Activated CD8-positive, alpha-beta T cell treated with anti-CD3 and anti-CD28 coated beads for 36 hours (primary cell): ENCODE measurements at regions not wholly inside any gene's neighbourhood (a gene's known extent, or its start where the extent isn't known, plus 50 kb on each side); places are given as distances from the start of the nearest gene placed in this dataset.

Experiments
- ATAC-seq: fragments of 200-7000 bp; cut with Tn5 transposase; one replicate; pipeline ENCODE4 v1.10.0; 2021; ENCODE audit warnings: mild to moderate bottlenecking, moderate library complexity
- CTCF ChIA-PET: fragments of 350-600 bp; sonication (Branson Sonifier 250); formaldehyde crosslinking; loops from one replicate; lab custom pipeline; 2021; ENCODE audit warnings: antibody characterized with exemption; lab: Charles Lee
- POLR2A ChIA-PET: fragments of 350-600 bp; sonication (Branson Sonifier 250); formaldehyde crosslinking; loops from one replicate; lab custom pipeline; 2021; ENCODE audit warnings: antibody characterized with exemption; lab: Charles Lee
- DNase-seq: peaks from one replicate; pipeline ENCODE4 v3.0.0-alpha.2; 2020
- H3K27ac Mint-ChIP-seq: one replicate; pipeline ENCODE4 v1.8.0; 2021; ENCODE audit warnings: mild to moderate bottlenecking, mixed read lengths
- H3K27me3 Mint-ChIP-seq: one replicate; pipeline ENCODE4 v1.8.0; 2021; ENCODE audit warnings: mixed read lengths
- H3K36me3 Mint-ChIP-seq: one replicate; pipeline ENCODE4 v1.8.0; 2021; ENCODE audit warnings: low read depth, mixed read lengths
- H3K4me1 Mint-ChIP-seq: one replicate; pipeline ENCODE4 v1.8.0; 2021; ENCODE audit warnings: low read depth, mixed read lengths
- H3K4me3 Mint-ChIP-seq: one replicate; pipeline ENCODE4 v1.8.0; 2021; ENCODE audit warnings: mild to moderate bottlenecking, moderate library complexity, mixed read lengths
- H3K9me3 Mint-ChIP-seq: one replicate; pipeline ENCODE4 v1.8.0; 2021; ENCODE audit warnings: mixed read lengths
- intact Hi-C: fragments of 100-400 bp; cut with micrococcal nuclease; formaldehyde crosslinking; loops from one replicate; pipeline ENCODE4 v1.10.0; 2022
- TF ChIP-seq, protein P1 (sequence below): fragments of 200-600 bp; IDR thresholded peaks from one replicate; pipeline ENCODE4 v1.8.0; 2022; ENCODE audit warnings: antibody characterized with exemption, mild to moderate bottlenecking

DNA sequence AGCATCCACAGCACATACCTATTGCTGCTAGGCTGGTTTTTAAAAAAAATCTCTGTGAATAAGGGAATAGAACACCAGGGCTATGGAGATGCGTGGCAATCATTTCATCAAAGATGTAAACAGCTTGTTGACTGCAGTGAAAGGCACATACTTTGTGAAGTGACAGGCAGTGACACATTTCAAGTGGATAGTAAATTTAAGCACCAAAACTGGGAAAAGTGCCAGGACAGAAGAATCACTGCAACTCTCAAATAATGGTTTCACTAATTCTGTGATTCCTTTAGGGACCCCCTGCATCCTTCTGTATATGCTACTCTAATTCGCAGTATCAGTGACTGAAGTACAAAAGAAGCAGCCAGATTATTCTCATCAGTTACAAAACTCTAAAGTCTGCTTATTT, 145.2 kb upstream of the KLF14 start:
- ChIA-PET CTCF (no interaction called here), POLR2A (interaction anchor here (0.6 kb wide), 1 partner anchor 14 kb away, joined by 3 read pairs; no protein-coding TSS in a partner anchor)
- TF ChIP-seq, protein P1, sequence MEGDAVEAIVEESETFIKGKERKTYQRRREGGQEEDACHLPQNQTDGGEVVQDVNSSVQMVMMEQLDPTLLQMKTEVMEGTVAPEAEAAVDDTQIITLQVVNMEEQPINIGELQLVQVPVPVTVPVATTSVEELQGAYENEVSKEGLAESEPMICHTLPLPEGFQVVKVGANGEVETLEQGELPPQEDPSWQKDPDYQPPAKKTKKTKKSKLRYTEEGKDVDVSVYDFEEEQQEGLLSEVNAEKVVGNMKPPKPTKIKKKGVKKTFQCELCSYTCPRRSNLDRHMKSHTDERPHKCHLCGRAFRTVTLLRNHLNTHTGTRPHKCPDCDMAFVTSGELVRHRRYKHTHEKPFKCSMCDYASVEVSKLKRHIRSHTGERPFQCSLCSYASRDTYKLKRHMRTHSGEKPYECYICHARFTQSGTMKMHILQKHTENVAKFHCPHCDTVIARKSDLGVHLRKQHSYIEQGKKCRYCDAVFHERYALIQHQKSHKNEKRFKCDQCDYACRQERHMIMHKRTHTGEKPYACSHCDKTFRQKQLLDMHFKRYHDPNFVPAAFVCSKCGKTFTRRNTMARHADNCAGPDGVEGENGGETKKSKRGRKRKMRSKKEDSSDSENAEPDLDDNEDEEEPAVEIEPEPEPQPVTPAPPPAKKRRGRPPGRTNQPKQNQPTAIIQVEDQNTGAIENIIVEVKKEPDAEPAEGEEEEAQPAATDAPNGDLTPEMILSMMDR = no peak
- H3K36me3 Mint-ChIP-seq = peaks cover 83% of the 10 kb centered on the region
- H3K27me3 Mint-ChIP-seq = no peaks in the 10 kb centered on the region
- no peak for DNase-seq
- H3K4me3 Mint-ChIP-seq = no peak overlapping the region
- ATAC-seq = no peak
- H3K4me1 Mint-ChIP-seq = peaks cover 46% of the 10 kb centered on the region
- H3K9me3 Mint-ChIP-seq = no peaks in the 10 kb centered on the region
- intact Hi-C loops = no loop called here
- H3K27ac Mint-ChIP-seq = peak overlapping the region; percentile 74

GRCh38 chr7:130880668-130881067, 146.7 kb upstream of the KLF14 start:
- Mint-ChIP-seq H3K9me3 (no peaks in the 10 kb centered on the region), H3K4me3 (no peak overlapping the region), H3K36me3 (peaks cover 84% of the 10 kb centered on the region), H3K27me3 (no peaks in the 10 kb centered on the region), H3K27ac (peak overlapping the region; percentile 61), H3K4me1 (peaks cover 53% of the 10 kb centered on the region)
- POLR2A ChIA-PET = no interaction called here
- TF ChIP-seq, protein P1 = no peak
- intact Hi-C loops = no loop called here
- DNase-seq (no peak), ATAC-seq (no peak)
- CTCF ChIA-PET = interaction anchor here (3.0 kb wide), 1 partner anchor 16 kb away, joined by 15 read pairs; no protein-coding TSS in a partner anchor

- TF ChIP-seq, protein P1 = no peak
- intact Hi-C loops = no loop called here
- no peaks in the 10 kb centered on the region for H3K9me3 Mint-ChIP-seq
- no peaks in the 10 kb centered on the region for H3K27me3 Mint-ChIP-seq
- ATAC-seq = no peak
- peak overlapping the region; percentile 58 for H3K27ac Mint-ChIP-seq
- no peak overlapping the region for H3K4me3 Mint-ChIP-seq
- peaks cover 53% of the 10 kb centered on the region for H3K4me1 Mint-ChIP-seq
- CTCF ChIA-PET = interaction anchor here (3.0 kb wide), 1 partner anchor 16 kb away, joined by 15 read pairs; no protein-coding TSS in a partner anchor
- peaks cover 84% of the 10 kb centered on the region for H3K36me3 Mint-ChIP-seq
- no peak for DNase-seq
- POLR2A ChIA-PET = interaction anchor here (1.0 to 1.5 kb wide), 2 partner anchors 10 to 16 kb away, joined by 3 to 8 read pairs; no protein-coding TSS in a partner anchor
These were observed 147.2 kb upstream of the KLF14 start for GRCh38 chr7:130881091-130881798.

- Mint-ChIP-seq H3K4me3 (no peak overlapping the region), H3K27me3 (no peaks in the 10 kb centered on the region), H3K36me3 (peaks cover 83% of the 10 kb centered on the region), H3K9me3 (no peaks in the 10 kb centered on the region), H3K4me1 (peaks cover 52% of the 10 kb centered on the region), H3K27ac (peak overlapping the region; percentile 58)
- ChIA-PET POLR2A (interaction anchor here (1.0 to 1.5 kb wide), 2 partner anchors 9 to 15 kb away, joined by 3 to 8 read pairs; no protein-coding TSS in a partner anchor), CTCF (interaction anchor here (0.9 to 3.0 kb wide), 2 partner anchors 11 to 15 kb away, joined by 5 to 15 read pairs; no protein-coding TSS in a partner anchor)
- TF ChIP-seq, protein P1 = no peak
- DNase-seq (no peak), ATAC-seq (no peak)
- intact Hi-C loops = no loop called here
These were observed 147.8 kb upstream of the KLF14 start for GRCh38 chr7:130881799-130882141.

- intact Hi-C loops = no loop called here
- TF ChIP-seq, protein P1 = no peak
- DNase-seq (no peak), ATAC-seq (no peak)
- ChIA-PET POLR2A (interaction anchor here (1.0 to 1.5 kb wide), 2 partner anchors 8 to 15 kb away, joined by 3 to 8 read pairs; no protein-coding TSS in a partner anchor), CTCF (interaction anchor here (0.9 to 3.0 kb wide), 4 partner anchors 8 to 22 kb away, joined by 3 to 15 read pairs (median 4); no protein-coding TSS in a partner anchor)
- peaks cover 54% of the 10 kb centered on the region for H3K4me1 Mint-ChIP-seq
- H3K9me3 Mint-ChIP-seq = no peaks in the 10 kb centered on the region
- no peaks in the 10 kb centered on the region for H3K27me3 Mint-ChIP-seq
- peaks cover 82% of the 10 kb centered on the region for H3K36me3 Mint-ChIP-seq
- H3K4me3 Mint-ChIP-seq = no peak overlapping the region
- peak overlapping the region; percentile 58 for H3K27ac Mint-ChIP-seq
These were observed 148.4 kb upstream of the KLF14 start for GRCh38 chr7:130882396-130882795.
